ENCODE measurements at regions not wholly inside any gene's neighbourhood (a gene's known extent, or its start where the extent isn't known, plus 50 kb on each side); places are given as distances from the start of the nearest gene placed in this dataset.

DNA sequence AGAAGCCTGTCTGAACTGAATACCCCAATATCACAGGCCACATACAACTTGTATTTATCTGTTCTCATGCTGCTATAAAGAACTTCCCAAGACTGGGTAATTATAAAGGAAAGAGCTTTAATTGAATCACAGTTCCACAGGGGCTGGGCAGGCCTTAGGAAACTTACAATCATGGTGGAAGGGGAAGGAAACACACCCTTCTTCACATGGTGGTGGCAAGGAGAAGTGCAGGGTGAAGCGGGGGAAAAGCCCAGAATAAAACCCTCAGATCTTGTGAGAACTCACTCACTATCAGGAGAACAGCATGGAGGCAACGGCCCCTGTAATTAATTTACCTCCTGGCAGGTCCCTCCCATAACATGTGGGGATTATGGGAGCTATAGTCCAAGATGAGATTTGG, 50.3 kb upstream of the FNDC1 start:
- H3K4me1 Mint-ChIP-seq, result peaks cover 89% of the 10 kb centered on the region

DNA sequence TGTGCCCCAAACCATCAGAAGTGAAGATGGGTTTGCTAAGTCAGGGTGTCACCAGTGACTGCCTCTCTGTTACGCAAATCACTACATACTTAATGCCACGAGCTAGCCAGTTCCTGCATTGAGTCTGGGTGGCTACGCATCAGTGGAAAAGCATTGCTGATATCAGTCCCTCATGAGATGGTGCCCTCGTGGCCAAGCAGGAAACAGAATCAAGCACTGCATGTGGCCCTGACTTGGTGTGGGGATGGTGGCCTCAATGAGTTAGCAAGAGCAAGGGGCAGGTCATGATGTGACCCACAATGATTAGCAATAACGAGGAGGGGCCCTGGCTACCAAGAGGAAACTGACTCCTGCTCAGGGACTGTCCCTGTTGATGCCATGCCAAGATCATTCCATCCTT, 51.6 kb upstream of the FNDC1 start:
- peak; percentile 91 for ATAC-seq

More for the DNA sequence above, 50.3 kb upstream of the FNDC1 start:
- peak overlapping the region; percentile 92 for H3K27ac Mint-ChIP-seq
- no peak overlapping the region for H3K4me3 Mint-ChIP-seq
- no peak for ATAC-seq
- H3K36me3 Mint-ChIP-seq, result peaks cover 6% of the 10 kb centered on the region
- H3K9me3 Mint-ChIP-seq, result peaks cover 3% of the 10 kb centered on the region
- no peaks in the 10 kb centered on the region for H3K27me3 Mint-ChIP-seq

DNA sequence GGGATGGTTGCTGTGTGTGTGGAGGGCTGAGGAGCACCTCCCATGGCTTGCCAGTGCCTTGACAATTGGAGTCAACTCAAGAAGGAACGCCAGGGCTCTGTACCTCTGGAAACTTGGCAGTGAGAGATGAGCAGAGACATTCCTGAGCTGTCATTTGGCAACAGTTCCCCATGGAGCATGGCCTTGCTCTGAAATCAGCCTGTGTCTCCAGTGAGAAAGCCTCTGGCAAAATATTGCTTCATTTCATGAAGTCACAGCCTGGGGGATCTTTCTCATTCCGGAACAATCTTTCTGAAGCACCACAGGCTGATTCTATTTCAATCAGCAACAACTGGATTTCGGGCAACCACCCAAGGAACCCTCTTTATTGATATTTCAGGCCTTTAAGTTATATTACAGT, 52.2 kb upstream of the FNDC1 start:
- H3K36me3 Mint-ChIP-seq, result peaks cover 6% of the 10 kb centered on the region
- H3K9me3 Mint-ChIP-seq, result peaks cover 3% of the 10 kb centered on the region
- H3K27ac Mint-ChIP-seq, result peak overlapping the region; percentile 92
- peaks cover 87% of the 10 kb centered on the region for H3K4me1 Mint-ChIP-seq
- H3K4me3 Mint-ChIP-seq, result peak overlapping the region; percentile 26
- ATAC-seq, result no peak
- H3K27me3 Mint-ChIP-seq, result no peaks in the 10 kb centered on the region

More for the DNA sequence above, 51.6 kb upstream of the FNDC1 start:
- peaks cover 3% of the 10 kb centered on the region for H3K9me3 Mint-ChIP-seq
- peaks cover 87% of the 10 kb centered on the region for H3K4me1 Mint-ChIP-seq
- H3K4me3 Mint-ChIP-seq, result no peak overlapping the region
- H3K27ac Mint-ChIP-seq, result peak overlapping the region; percentile 92
- H3K27me3 Mint-ChIP-seq, result no peaks in the 10 kb centered on the region
- H3K36me3 Mint-ChIP-seq, result peaks cover 6% of the 10 kb centered on the region

DNA sequence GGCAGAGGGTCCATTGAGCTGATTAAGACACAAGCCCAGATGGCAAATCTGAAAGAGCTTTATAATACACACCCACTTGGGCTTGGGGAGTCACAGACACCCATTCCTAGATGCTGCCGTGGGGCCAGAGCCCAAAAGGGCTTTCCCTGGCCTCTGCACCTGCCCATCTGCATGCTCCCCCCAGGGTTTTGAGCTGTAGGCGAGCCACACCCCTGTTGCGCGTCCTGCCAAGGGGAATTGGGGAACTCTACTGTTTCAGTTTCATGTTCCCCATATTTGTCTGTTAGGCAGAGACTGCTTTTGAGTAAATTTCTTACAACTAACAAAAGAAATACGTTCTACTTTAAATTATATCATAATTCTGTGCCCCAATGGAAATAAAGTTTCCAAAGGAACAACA, 52.9 kb upstream of the FNDC1 start:
- Mint-ChIP-seq H3K4me1 (peaks cover 82% of the 10 kb centered on the region), H3K27ac (peak overlapping the region; percentile 92), H3K4me3 (peak overlapping the region; percentile 16), H3K9me3 (peaks cover 3% of the 10 kb centered on the region), H3K36me3 (peaks cover 6% of the 10 kb centered on the region), H3K27me3 (no peaks in the 10 kb centered on the region)
- ATAC-seq, result peak; percentile 88

DNA sequence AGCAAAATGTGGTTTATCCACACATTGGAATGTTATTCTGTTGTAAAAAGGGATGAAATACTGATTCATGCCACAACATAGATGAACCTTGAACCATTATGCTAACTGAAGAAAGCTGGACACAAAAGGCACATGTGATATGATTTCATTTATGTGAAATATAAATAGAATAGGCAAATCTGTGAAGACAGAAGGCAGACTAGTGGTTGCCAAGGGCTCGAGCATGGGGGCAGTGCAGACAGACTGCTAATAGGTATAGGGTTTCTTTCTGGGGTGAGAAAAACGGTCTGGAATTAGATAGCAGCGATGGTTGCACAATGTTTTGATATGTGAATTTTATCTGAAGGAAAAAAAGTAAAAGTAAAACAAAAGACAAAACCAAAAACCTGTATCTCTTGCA, 54.6 kb upstream of the FNDC1 start:
- H3K27ac Mint-ChIP-seq, result peak overlapping the region; percentile 92
- H3K27me3 Mint-ChIP-seq, result no peaks in the 10 kb centered on the region
- H3K36me3 Mint-ChIP-seq, result peaks cover 2% of the 10 kb centered on the region
- H3K4me1 Mint-ChIP-seq, result peaks cover 81% of the 10 kb centered on the region
- peak overlapping the region; percentile 7 for H3K4me3 Mint-ChIP-seq
- H3K9me3 Mint-ChIP-seq, result peaks cover 3% of the 10 kb centered on the region
- no peak for ATAC-seq

DNA sequence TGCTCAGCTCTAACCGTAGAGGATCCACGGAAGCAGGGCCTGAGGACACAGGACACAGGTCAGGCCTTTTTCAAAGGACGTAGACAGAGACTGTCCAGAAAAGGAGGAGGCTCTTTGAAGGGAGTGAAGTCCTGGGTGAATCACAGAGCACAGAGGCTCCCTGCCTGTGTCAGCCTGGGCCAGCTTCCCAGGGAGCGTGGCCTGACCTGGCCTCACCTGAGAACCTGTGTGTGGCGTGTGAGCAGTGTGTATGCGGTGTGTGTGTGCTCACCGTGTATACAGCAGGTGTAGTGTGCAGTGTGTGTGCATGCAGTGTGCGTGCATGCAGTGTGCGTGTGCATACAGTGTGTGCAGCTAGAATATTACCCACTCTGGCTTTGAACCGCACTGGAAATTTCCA, 56.0 kb upstream of the FNDC1 start:
- Mint-ChIP-seq H3K27me3 (no peaks in the 10 kb centered on the region), H3K27ac (peak overlapping the region; percentile 92), H3K4me3 (no peak overlapping the region), H3K36me3 (no peaks in the 10 kb centered on the region), H3K4me1 (peaks cover 76% of the 10 kb centered on the region), H3K9me3 (peaks cover 3% of the 10 kb centered on the region)
- no peak for ATAC-seq

DNA sequence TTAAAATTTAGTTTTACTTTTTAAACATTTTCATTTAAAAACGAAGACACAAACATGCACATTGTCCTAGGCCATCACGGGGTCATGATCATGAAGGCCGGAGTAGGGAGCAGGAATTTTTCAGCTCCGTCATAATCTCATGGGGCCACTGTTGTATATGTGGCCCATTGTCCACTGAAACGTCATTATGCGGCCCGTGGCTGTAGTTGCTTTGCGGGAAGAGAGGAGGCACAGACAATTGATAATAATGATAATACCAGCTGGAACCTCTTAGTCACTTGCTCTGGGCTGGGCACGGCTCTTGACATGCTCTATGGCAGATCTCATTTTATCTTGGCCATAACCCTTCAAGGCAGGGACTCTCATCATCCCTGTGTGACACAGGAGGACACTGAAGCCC, 56.5 kb upstream of the FNDC1 start:
- no peak for ATAC-seq
- H3K9me3 Mint-ChIP-seq, result peaks cover 3% of the 10 kb centered on the region
- H3K36me3 Mint-ChIP-seq, result no peaks in the 10 kb centered on the region
- H3K4me3 Mint-ChIP-seq, result no peak overlapping the region
- H3K27me3 Mint-ChIP-seq, result no peaks in the 10 kb centered on the region
- H3K4me1 Mint-ChIP-seq, result peaks cover 76% of the 10 kb centered on the region
- no peak overlapping the region for H3K27ac Mint-ChIP-seq

DNA sequence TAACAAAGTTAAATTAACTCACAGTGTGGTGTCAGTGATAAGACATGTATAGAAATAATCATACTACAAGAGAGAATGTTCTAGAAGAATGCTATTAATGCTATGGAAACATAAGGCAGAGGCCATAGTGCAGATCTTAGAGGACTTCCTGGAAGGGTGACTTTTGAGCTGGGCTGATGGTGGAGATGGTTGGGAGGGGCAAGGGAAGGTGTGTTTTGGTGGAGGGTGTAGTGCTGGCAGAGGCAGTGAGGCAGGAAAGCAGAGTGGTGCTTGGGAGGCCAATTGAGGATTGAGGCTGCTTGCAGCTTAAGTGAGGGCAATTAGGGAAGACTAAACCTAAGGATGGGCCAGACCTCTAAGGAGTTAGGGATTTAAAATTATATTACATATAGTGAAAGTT, 58.5 kb upstream of the FNDC1 start:
- Mint-ChIP-seq H3K36me3 (no peaks in the 10 kb centered on the region), H3K4me1 (peaks cover 76% of the 10 kb centered on the region), H3K27ac (peak overlapping the region; percentile 33), H3K27me3 (no peaks in the 10 kb centered on the region), H3K9me3 (no peaks in the 10 kb centered on the region), H3K4me3 (no peak overlapping the region)
- ATAC-seq, result no peak

DNA sequence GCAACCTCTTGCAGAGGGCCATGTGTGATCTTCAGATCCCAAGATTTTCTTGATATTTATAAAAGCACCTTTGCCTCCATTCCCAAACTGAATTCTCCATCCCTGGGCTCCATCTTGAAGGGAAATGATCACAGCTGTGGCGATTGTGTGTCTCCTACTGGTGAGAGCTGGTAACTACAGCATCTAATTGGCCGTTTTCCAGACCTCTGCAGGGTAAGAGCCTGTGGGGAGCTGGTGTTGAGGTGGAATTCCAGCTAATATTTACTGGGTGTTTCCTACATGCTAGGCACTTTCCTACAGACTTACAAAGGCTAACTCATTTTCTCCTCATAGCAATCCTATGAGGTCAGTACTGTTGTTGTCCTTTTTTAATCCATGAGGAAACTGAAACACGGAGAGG, 59.2 kb upstream of the FNDC1 start:
- peaks cover 74% of the 10 kb centered on the region for H3K4me1 Mint-ChIP-seq
- no peak for ATAC-seq
- H3K9me3 Mint-ChIP-seq, result no peaks in the 10 kb centered on the region
- no peaks in the 10 kb centered on the region for H3K36me3 Mint-ChIP-seq
- H3K27ac Mint-ChIP-seq, result peak overlapping the region; percentile 33
- H3K4me3 Mint-ChIP-seq, result no peak overlapping the region
- H3K27me3 Mint-ChIP-seq, result no peaks in the 10 kb centered on the region

DNA sequence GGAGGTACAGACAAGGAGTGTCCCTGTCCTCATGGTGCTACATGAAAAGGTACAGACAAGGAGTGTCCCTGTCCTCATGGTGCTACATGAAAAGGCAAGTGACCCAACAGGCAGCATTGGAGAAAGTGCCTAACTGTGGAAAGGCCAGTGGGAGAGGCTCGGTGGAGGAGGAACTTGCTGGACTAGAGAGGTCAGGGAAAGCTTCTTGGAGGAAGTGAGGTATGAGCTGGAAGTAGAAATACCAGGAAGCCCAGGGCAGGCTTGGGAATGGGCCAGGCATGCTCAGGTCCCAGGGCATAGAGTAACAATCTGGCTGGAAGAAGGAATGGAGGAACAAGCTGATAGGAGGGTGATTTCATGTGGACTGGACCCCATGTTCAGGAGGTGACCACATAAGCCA, 59.8 kb upstream of the FNDC1 start:
- H3K4me3 Mint-ChIP-seq, result no peak overlapping the region
- ATAC-seq, result no peak
- no peaks in the 10 kb centered on the region for H3K9me3 Mint-ChIP-seq
- no peaks in the 10 kb centered on the region for H3K27me3 Mint-ChIP-seq
- H3K36me3 Mint-ChIP-seq, result no peaks in the 10 kb centered on the region
- H3K27ac Mint-ChIP-seq, result peak overlapping the region; percentile 33
- H3K4me1 Mint-ChIP-seq, result peaks cover 74% of the 10 kb centered on the region

DNA sequence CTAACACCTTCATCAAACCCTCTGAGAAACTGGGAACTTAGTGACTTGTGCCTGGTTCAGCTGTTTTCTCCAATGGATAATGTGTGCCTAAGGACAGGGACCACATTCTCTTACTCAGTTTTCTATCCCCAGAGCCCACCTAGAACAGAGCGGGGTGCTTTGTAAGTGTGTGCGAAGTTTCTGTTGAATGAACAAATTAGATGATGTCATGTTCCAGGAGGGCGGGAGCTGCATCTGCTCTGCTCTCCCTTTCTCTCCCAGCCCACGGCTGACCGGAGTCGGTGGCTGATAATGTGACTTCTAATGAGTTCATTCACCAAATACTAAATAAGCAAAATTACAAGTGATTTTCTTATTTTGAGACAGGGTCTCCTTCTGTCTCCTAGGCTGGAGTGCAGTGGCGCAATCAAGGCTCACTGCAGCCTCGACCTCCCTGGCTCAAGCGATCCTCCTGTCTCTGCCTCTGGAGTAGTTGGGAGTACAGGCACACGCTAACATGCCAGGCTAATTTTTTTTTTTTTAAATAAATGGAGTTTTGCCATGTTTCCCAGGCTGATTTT, 60.7 kb upstream of the FNDC1 start:
- H3K9me3 Mint-ChIP-seq, result no peaks in the 10 kb centered on the region
- no peaks in the 10 kb centered on the region for H3K36me3 Mint-ChIP-seq
- H3K27me3 Mint-ChIP-seq, result no peaks in the 10 kb centered on the region
- peaks cover 74% of the 10 kb centered on the region for H3K4me1 Mint-ChIP-seq
- H3K4me3 Mint-ChIP-seq, result no peak overlapping the region
- no peak for ATAC-seq
- H3K27ac Mint-ChIP-seq, result peak overlapping the region; percentile 92

DNA sequence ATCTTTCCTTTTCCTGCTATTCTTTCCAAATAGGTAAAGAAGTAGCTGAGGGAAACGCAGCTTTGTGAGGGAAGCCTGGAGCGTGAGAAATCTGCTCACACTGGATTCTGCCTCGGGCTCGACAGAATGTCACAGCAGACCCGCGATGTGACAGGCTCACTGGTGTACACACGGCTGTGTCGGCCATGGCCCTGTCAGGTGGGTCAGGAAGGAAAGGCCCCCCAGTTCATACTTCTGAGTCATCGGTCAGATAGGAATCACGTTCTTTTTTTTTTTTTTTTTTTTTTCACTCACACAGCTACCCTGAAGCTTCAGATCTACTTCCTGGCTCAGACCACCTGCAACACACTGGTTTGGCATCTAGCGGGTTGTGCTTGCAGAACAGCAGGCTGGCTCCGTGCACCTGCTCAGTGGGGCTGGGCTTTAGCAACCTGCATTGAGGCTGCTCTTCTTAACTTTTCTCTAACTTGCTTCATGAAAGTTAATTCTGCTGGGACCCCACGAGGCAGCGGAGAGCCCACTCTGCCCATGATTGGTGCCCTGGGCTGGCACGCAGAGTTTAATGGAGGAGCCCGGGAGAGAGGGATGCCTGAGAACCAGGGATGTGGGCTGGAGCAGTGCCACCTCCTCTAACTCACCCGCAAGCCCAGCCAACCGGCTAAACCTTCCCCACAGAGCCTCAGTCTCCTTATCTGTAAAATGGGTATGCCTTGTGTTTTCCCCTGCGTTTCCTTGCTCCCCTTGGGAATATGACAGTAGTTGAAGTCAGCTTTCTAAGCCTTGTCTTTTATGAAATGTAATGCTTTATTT, 61.5 kb upstream of the FNDC1 start:
- H3K9me3 Mint-ChIP-seq, result no peaks in the 10 kb centered on the region
- no peaks in the 10 kb centered on the region for H3K27me3 Mint-ChIP-seq
- H3K4me1 Mint-ChIP-seq, result peaks cover 75% of the 10 kb centered on the region
- peak; percentile 76 for ATAC-seq
- peak overlapping the region; percentile 92 for H3K27ac Mint-ChIP-seq
- H3K4me3 Mint-ChIP-seq, result peak overlapping the region; percentile 74
- H3K36me3 Mint-ChIP-seq, result no peaks in the 10 kb centered on the region

DNA sequence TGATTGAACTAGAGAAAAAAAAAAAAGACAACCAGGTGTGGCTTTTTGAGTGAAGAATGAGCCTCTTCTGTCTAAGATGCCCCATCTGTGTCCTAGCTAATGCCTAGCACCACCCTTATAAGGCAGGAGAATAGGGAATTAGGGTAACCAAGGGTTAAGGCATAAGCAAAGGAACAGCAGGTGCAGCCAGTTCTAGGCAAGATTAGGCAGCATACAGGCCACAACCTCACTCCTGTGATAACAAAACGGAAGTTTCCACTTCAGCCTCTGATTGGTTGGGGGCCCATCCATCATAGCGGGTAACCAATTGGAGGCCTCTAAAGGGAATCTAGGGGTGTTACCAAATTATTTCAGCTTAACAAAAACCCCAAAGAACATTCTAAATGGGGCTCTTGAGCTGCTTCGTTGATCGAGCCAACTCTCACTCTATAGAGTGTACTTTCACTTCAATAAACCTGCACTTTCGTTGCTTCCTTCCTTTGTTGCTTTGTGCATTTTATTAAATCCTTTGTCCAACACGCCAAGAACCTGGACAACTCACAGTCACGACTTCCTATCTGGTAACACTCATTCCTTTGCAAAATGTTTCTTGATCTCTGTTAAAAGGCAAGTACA, 61.9 kb upstream of the TAGAP start:
- peak; percentile 88 for ATAC-seq
- no peaks in the 10 kb centered on the region for H3K36me3 Mint-ChIP-seq
- peak overlapping the region; percentile 74 for H3K4me3 Mint-ChIP-seq
- no peaks in the 10 kb centered on the region for H3K9me3 Mint-ChIP-seq
- peak overlapping the region; percentile 92 for H3K27ac Mint-ChIP-seq
- H3K4me1 Mint-ChIP-seq, result peaks cover 84% of the 10 kb centered on the region
- no peaks in the 10 kb centered on the region for H3K27me3 Mint-ChIP-seq

DNA sequence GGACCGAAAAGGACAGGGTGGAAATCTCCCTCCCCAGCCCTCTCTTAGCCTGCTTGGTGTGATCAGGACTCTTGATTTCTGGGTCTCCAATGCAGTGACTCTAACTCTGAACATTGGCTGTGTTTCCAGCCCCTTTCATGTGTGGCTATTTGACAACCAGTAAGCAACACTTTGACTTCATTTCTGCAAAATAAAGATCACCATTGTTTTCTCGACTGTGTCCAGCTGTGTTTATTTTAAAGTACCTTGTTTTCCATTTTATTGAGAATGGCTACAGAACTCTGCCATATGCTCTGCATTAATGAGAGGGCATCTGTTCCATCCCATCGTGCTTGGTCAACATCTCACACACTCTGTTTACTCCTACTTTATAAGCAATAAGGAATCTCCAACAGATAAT, 60.9 kb upstream of the TAGAP start:
- no peaks in the 10 kb centered on the region for H3K9me3 Mint-ChIP-seq
- peaks cover 86% of the 10 kb centered on the region for H3K4me1 Mint-ChIP-seq
- no peak overlapping the region for H3K4me3 Mint-ChIP-seq
- peak overlapping the region; percentile 92 for H3K27ac Mint-ChIP-seq
- ATAC-seq, result no peak
- H3K27me3 Mint-ChIP-seq, result no peaks in the 10 kb centered on the region
- H3K36me3 Mint-ChIP-seq, result no peaks in the 10 kb centered on the region

DNA sequence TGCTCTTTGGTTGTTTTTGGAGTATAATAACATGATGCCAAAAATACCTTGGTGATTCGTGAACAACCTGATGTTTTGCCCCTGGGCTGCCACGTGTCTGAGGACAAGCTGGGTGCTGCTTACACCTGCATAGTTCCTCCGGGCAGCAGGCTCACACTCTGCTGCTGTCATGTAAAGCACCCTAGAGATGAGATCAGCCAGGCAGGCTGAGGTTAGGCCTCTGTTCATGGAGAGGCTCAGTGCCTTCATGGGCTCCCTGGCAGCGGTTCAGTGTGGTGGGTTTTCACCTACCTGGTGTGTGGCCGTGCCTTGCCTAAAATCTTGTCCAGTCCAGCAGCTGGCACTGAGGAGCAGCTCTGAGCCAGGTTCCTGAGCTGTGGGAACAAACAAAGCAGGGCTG, 60.1 kb upstream of the TAGAP start:
- H3K4me1 Mint-ChIP-seq, result peaks cover 86% of the 10 kb centered on the region
- no peaks in the 10 kb centered on the region for H3K9me3 Mint-ChIP-seq
- H3K36me3 Mint-ChIP-seq, result no peaks in the 10 kb centered on the region
- H3K4me3 Mint-ChIP-seq, result peak overlapping the region; percentile 65
- no peaks in the 10 kb centered on the region for H3K27me3 Mint-ChIP-seq
- ATAC-seq, result peak; percentile 81
- peak overlapping the region; percentile 92 for H3K27ac Mint-ChIP-seq
